ENCODE measurements at regions not wholly inside any gene's neighbourhood (a gene's known extent, or its start where the extent isn't known, plus 50 kb on each side); places are given as distances from the start of the nearest gene placed in this dataset.

DNA sequence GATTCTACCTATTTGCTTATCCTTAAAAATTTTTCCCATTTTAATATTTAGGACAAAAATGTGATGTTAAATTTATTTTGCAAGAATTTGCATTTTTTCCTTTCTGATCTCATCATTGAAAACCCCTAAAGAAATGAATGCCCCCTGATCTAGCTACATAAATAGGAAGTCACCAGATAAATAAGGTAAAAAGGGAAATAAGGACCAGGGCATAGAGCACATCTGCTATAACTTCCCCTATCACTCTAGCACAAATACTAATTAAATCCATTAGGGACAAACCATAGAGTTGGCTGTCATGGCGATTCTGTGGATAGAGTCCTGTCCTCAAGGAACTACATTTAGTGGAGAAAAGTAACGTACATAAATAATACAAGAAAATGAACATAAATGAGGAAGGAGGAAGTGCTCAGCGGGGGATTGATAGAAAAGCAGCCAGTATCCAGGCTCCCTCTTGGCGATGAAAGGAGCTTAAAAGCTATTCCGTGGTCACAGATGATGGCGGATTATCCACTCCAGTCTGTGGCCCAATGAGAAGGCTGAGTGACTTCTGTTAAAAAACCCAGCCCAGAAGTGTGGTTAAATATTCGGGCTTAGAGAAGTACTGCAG lies 76.9 kb upstream of the RPL34 start:
- TF ChIP-seq SP1 (IDR thresholded peaks at IDR 0.05) = no peak
- no peak for TF ChIP-seq SUZ12 (IDR thresholded peaks at IDR 0.05)
- TF ChIP-seq TARDBP (IDR thresholded peaks at IDR 0.05) = no peak
- TF ChIP-seq FOXK2 (IDR thresholded peaks at IDR 0.05) = no peak
- no peak for TF ChIP-seq BHLHE40 (IDR thresholded peaks at IDR 0.05; ENCODE audit: borderline replicate concordance)
- TF ChIP-seq ARNT (IDR thresholded peaks at IDR 0.05) = no peak
- TF ChIP-seq ELF4 (IDR thresholded peaks at IDR 0.05) = no peak
- TF ChIP-seq CTBP1 (IDR thresholded peaks at IDR 0.05; ENCODE audit: borderline replicate concordance) = no peak
- no peak for TF ChIP-seq FOXA1 (IDR thresholded peaks at IDR 0.05)
- no peak for TF ChIP-seq FOXM1 (IDR thresholded peaks at IDR 0.05; ENCODE audit: borderline replicate concordance)
- TF ChIP-seq, protein P1, sequence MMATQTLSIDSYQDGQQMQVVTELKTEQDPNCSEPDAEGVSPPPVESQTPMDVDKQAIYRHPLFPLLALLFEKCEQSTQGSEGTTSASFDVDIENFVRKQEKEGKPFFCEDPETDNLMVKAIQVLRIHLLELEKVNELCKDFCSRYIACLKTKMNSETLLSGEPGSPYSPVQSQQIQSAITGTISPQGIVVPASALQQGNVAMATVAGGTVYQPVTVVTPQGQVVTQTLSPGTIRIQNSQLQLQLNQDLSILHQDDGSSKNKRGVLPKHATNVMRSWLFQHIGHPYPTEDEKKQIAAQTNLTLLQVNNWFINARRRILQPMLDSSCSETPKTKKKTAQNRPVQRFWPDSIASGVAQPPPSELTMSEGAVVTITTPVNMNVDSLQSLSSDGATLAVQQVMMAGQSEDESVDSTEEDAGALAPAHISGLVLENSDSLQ (IDR thresholded peaks at IDR 0.05) = no peak
- no peak for TF ChIP-seq NFRKB (IDR thresholded peaks at IDR 0.05)
